ENCODE measurements at regions not wholly inside any gene's neighbourhood (a gene's known extent, or its start where the extent isn't known, plus 50 kb on each side); places are given as distances from the start of the nearest gene placed in this dataset.

- DNase-seq (ENCODE audit: low spot score in 2 of 2): no peak
- H3K4me3 ChIP-seq: no peak overlapping the region
- TF ChIP-seq POLR2A (IDR thresholded peaks at IDR 0.05): no peak
- no peak for TF ChIP-seq EP300 (IDR thresholded peaks at IDR 0.05)
- TF ChIP-seq CTCF (IDR thresholded peaks at IDR 0.05): no peak
- H3K9me3 ChIP-seq: no peaks in the 10 kb centered on the region
- H3K36me3 ChIP-seq: no peaks in the 10 kb centered on the region
- H3K4me1 ChIP-seq: peaks cover 0 to 8% (median 0%) of the 10 kb centered on the region in 4 donors
- WGBS, 2 donors: 43 to 54% methylated on average over 3 of the region's 3 CpGs
- no peak overlapping the region for H3K27ac ChIP-seq
- no peaks in the 10 kb centered on the region for H3K27me3 ChIP-seq
Observed at GRCh38 chr20:40181676-40182075, 507.4 kb downstream of the MAFB start.

GRCh38 chr20:40176098-40176841, 512.8 kb downstream of the MAFB start:
- H3K4me3 ChIP-seq: no peak overlapping the region
- H3K36me3 ChIP-seq: no peaks in the 10 kb centered on the region
- H3K27me3 ChIP-seq: no peaks in the 10 kb centered on the region
- no peaks in the 10 kb centered on the region for H3K4me1 ChIP-seq
- no peak overlapping the region for H3K27ac ChIP-seq
- TF ChIP-seq POLR2A (IDR thresholded peaks at IDR 0.05): no peak
- no peaks in the 10 kb centered on the region for H3K9me3 ChIP-seq
- 80 to 83% methylated on average over 4 of the region's 4 CpGs for WGBS, 2 donors
- DNase-seq (ENCODE audit: low spot score in 2 of 2): no peak

DNA sequence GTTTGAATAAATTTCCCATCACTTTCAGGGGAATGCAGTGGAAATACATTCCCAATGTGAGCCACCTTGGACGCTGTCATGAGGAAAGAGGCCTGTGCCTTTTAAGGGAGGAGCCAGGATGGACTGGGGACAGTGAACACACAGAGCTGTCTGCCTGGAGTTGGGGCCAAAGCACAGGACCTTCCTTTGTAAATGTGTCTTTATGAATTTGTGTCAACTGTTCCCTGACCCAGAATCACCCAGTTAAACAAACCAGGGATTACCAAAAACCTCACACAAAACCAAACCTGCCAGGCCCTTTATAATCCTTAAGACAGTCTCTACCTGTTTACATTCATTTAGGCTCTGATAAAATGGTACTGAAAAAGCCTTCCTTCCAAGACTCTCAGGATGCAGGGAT, 513.7 kb downstream of the MAFB start:
- H3K27ac ChIP-seq: no peak overlapping the region
- TF ChIP-seq CTCF (IDR thresholded peaks at IDR 0.05) (no peak), POLR2A (IDR thresholded peaks at IDR 0.05) (no peak), EP300 (IDR thresholded peaks at IDR 0.05) (no peak)
- WGBS, 2 donors: 63 to 71% methylated on average over 1 of the region's 1 CpG
- H3K27me3 ChIP-seq: no peaks in the 10 kb centered on the region
- no peaks in the 10 kb centered on the region for H3K9me3 ChIP-seq
- no peaks in the 10 kb centered on the region for H3K36me3 ChIP-seq
- no peak overlapping the region for H3K4me3 ChIP-seq
- no peak for DNase-seq (ENCODE audit: low spot score in 2 of 2)
- H3K4me1 ChIP-seq: no peaks in the 10 kb centered on the region

GRCh38 chr20:40173872-40174271, 515.2 kb downstream of the MAFB start:
- WGBS, 2 donors: 58 to 59% methylated on average over 5 of the region's 5 CpGs
- no peak for DNase-seq (ENCODE audit: low spot score in 2 of 2)
- Histone ChIP-seq H3K27ac (no peak overlapping the region), H3K36me3 (no peaks in the 10 kb centered on the region), H3K4me3 (no peak overlapping the region), H3K4me1 (no peaks in the 10 kb centered on the region), H3K27me3 (no peaks in the 10 kb centered on the region), H3K9me3 (no peaks in the 10 kb centered on the region)
- TF ChIP-seq EP300 (IDR thresholded peaks at IDR 0.05): no peak
- no peak for TF ChIP-seq CTCF (IDR thresholded peaks at IDR 0.05)
- TF ChIP-seq POLR2A (IDR thresholded peaks at IDR 0.05): no peak

DNA sequence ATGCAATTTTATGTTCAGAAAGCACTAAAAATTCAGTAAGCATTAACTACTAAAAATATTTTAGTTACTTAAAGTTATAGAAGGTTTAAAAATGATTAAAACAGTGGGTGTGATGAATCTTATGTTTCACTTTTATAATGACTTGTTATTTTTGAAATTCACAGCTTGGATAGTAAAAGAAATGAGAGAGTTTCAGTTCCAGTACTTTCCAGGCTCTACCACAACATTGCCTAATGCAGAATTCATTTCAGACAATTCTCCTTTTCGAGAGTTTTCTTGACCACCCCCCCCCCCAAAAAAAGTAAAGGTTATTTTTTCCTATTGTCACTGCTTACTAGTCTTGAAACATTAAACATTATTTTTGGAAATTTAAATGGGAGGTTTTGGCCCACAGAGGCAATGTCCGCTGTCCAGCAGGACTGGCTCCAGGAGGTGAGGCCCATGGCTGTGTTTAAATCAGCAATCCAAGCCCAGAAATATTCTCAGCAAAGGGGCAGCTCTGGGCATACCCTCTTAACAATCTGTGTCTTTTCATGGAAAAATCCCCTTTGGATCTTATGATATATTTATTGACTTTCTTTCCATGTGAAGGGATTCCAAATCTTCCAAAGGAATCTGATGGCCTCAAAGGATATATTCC, 519.9 kb downstream of the MAFB start:
- no peak for TF ChIP-seq CTCF (IDR thresholded peaks at IDR 0.05)
- no peak for TF ChIP-seq EP300 (IDR thresholded peaks at IDR 0.05)
- TF ChIP-seq POLR2A (IDR thresholded peaks at IDR 0.05): no peak
- WGBS, 2 donors: 43 to 63% methylated on average over 2 of the region's 2 CpGs

More for the DNA sequence above, 519.9 kb downstream of the MAFB start:
- Histone ChIP-seq H3K36me3 (no peaks in the 10 kb centered on the region), H3K4me1 (peaks cover 0 to 3% (median 0%) of the 10 kb centered on the region in 4 donors), H3K27ac (no peak overlapping the region), H3K27me3 (no peaks in the 10 kb centered on the region), H3K4me3 (no peak overlapping the region), H3K9me3 (no peaks in the 10 kb centered on the region)
- DNase-seq (ENCODE audit: low spot score in 2 of 2): no peak

Data from tibial nerve (tissue), 4 donors.